Muscle of leg (tissue), 3 donors: ENCODE measurements at regions not wholly inside any gene's neighbourhood (a gene's known extent, or its start where the extent isn't known, plus 50 kb on each side); places are given as distances from the start of the nearest gene placed in this dataset.

Source experiments
- DNase-seq: peaks from one replicate; pipeline ENCODE4 v3.0.0; 2013
- H3K27ac ChIP-seq: one replicate; pipeline ENCODE4 v1.5.1; 2013; ENCODE audit warnings: mild to moderate bottlenecking, low read length, control low read depth
- H3K27me3 ChIP-seq: one replicate; pipeline ENCODE4 v1.6.1; 2013; ENCODE audit warnings: low read length; ENCODE audit not compliant: control insufficient read depth, insufficient read depth
- H3K36me3 ChIP-seq: one replicate; pipeline ENCODE4 v1.6.1; 2013; ENCODE audit warnings: low read length; ENCODE audit not compliant: control insufficient read depth, insufficient read depth
- H3K4me1 ChIP-seq: one replicate; pipeline ENCODE4 v1.6.1; 2013; ENCODE audit warnings: low read length; ENCODE audit not compliant: control insufficient read depth, insufficient read depth
- H3K4me3 ChIP-seq: one replicate; pipeline ENCODE4 v1.5.1; 2013; ENCODE audit warnings: low read length, control low read depth
- H3K9me3 ChIP-seq: replicated peaks from 2 replicates; pipeline ENCODE4 v1.6.1; 2013; ENCODE audit warnings: low read depth, low read length; ENCODE audit not compliant: control insufficient read depth
- WGBS: methylation state at CpG from one replicate; pipeline ENCODE4 v1.1.5; 2013; ENCODE audit warnings: missing lambda C conversion rate; ENCODE audit not compliant: insufficient coverage; 5-methylcytosine and 5-hydroxymethylcytosine counted together

- no peaks in the 10 kb centered on the region for H3K27me3 ChIP-seq
- WGBS: 90% methylated on average over 2 of the region's 2 CpGs
- peaks cover 3% of the 10 kb centered on the region for H3K4me1 ChIP-seq
- no peaks in the 10 kb centered on the region for H3K9me3 ChIP-seq
- no peak overlapping the region for H3K27ac ChIP-seq
- DNase-seq: no peak
- H3K36me3 ChIP-seq: no peaks in the 10 kb centered on the region
- H3K4me3 ChIP-seq: no peak overlapping the region
Observed at GRCh38 chr20:22781869-22782268, 197.5 kb upstream of the FOXA2 start.

- Histone ChIP-seq H3K36me3 (no peaks in the 10 kb centered on the region), H3K4me1 (peaks cover 21% of the 10 kb centered on the region), H3K4me3 (no peak overlapping the region), H3K27ac (no peak overlapping the region), H3K27me3 (no peaks in the 10 kb centered on the region), H3K9me3 (no peaks in the 10 kb centered on the region)
- WGBS: 27% methylated on average over 2 of the region's 2 CpGs
- peak; percentile 86 for DNase-seq
Observed at GRCh38 chr20:22789676-22790075, 205.3 kb upstream of the FOXA2 start.

- H3K9me3 ChIP-seq: no peaks in the 10 kb centered on the region
- no peak overlapping the region for H3K4me3 ChIP-seq
- DNase-seq: no peak
- H3K27me3 ChIP-seq: no peaks in the 10 kb centered on the region
- no peaks in the 10 kb centered on the region for H3K36me3 ChIP-seq
- H3K4me1 ChIP-seq: peaks cover 34% of the 10 kb centered on the region
- H3K27ac ChIP-seq: no peak overlapping the region
- WGBS: 63% methylated on average over 2 of the region's 3 CpGs
Observed at GRCh38 chr20:22791396-22791795, 207.0 kb upstream of the FOXA2 start.

GRCh38 chr20:22791877-22792525, 207.6 kb upstream of the FOXA2 start:
- Histone ChIP-seq H3K36me3 (no peaks in the 10 kb centered on the region), H3K27ac (no peak overlapping the region), H3K27me3 (no peaks in the 10 kb centered on the region), H3K9me3 (no peaks in the 10 kb centered on the region), H3K4me3 (no peak overlapping the region), H3K4me1 (peaks cover 34% of the 10 kb centered on the region)
- DNase-seq: no peak
- no CpG with 5 or more reads among the region's 3 CpGs for WGBS

- H3K27me3 ChIP-seq: no peaks in the 10 kb centered on the region
- WGBS: no CpG with 5 or more reads among the region's 1 CpG
- H3K4me1 ChIP-seq: peaks cover 34% of the 10 kb centered on the region
- peak; percentile 70 for DNase-seq
- H3K36me3 ChIP-seq: no peaks in the 10 kb centered on the region
- H3K27ac ChIP-seq: peak overlapping the region; percentile 90
- H3K4me3 ChIP-seq: no peak overlapping the region
- no peaks in the 10 kb centered on the region for H3K9me3 ChIP-seq
Observed at GRCh38 chr20:22794200-22794599, 209.8 kb upstream of the FOXA2 start.

- Histone ChIP-seq H3K4me3 (no peak overlapping the region), H3K36me3 (no peaks in the 10 kb centered on the region), H3K27me3 (no peaks in the 10 kb centered on the region), H3K4me1 (peaks cover 28% of the 10 kb centered on the region), H3K27ac (peak overlapping the region; percentile 90), H3K9me3 (no peaks in the 10 kb centered on the region)
- 32% methylated on average over 5 of the region's 5 CpGs for WGBS
- DNase-seq: peak; percentile 57
Observed at GRCh38 chr20:22795433-22795832, 211.1 kb upstream of the FOXA2 start.

- Histone ChIP-seq H3K36me3 (no peaks in the 10 kb centered on the region), H3K4me1 (peaks cover 33% of the 10 kb centered on the region), H3K9me3 (no peaks in the 10 kb centered on the region), H3K27ac (peak overlapping the region; percentile 90), H3K27me3 (no peaks in the 10 kb centered on the region), H3K4me3 (no peak overlapping the region)
- DNase-seq: peak; percentile 97
- WGBS: no CpG with 5 or more reads among the region's 4 CpGs
Observed at GRCh38 chr20:22795871-22796270, 211.5 kb upstream of the FOXA2 start.

GRCh38 chr20:22796469-22797077, 212.2 kb upstream of the FOXA2 start:
- no CpG with 5 or more reads among the region's 5 CpGs for WGBS
- peaks cover 40% of the 10 kb centered on the region for H3K4me1 ChIP-seq
- H3K9me3 ChIP-seq: no peaks in the 10 kb centered on the region
- no peaks in the 10 kb centered on the region for H3K27me3 ChIP-seq
- H3K36me3 ChIP-seq: no peaks in the 10 kb centered on the region
- no peak overlapping the region for H3K4me3 ChIP-seq
- DNase-seq: peak; percentile 99
- H3K27ac ChIP-seq: peak overlapping the region; percentile 90

- Histone ChIP-seq H3K4me1 (peaks cover 42% of the 10 kb centered on the region), H3K36me3 (no peaks in the 10 kb centered on the region), H3K9me3 (no peaks in the 10 kb centered on the region), H3K27ac (peak overlapping the region; percentile 90), H3K4me3 (no peak overlapping the region), H3K27me3 (no peaks in the 10 kb centered on the region)
- peak; percentile 27 for DNase-seq
- 83% methylated on average over 1 of the region's 3 CpGs for WGBS
Observed at GRCh38 chr20:22797103-22797502, 212.7 kb upstream of the FOXA2 start.

GRCh38 chr20:22799687-22800086, 215.3 kb upstream of the FOXA2 start:
- no CpG with 5 or more reads among the region's 3 CpGs for WGBS
- Histone ChIP-seq H3K27me3 (no peaks in the 10 kb centered on the region), H3K4me1 (peaks cover 47% of the 10 kb centered on the region), H3K27ac (no peak overlapping the region), H3K36me3 (no peaks in the 10 kb centered on the region), H3K4me3 (no peak overlapping the region), H3K9me3 (no peaks in the 10 kb centered on the region)
- DNase-seq: no peak
